Activated CD8-positive, alpha-beta T cell treated with anti-CD3 and anti-CD28 coated beads for 36 hours (primary cell): ENCODE measurements at regions not wholly inside any gene's neighbourhood (a gene's known extent, or its start where the extent isn't known, plus 50 kb on each side); places are given as distances from the start of the nearest gene placed in this dataset.

Experiments used
- ATAC-seq: fragments of 200-7000 bp; cut with Tn5 transposase; one replicate; pipeline ENCODE4 v1.10.0; 2021; ENCODE audit warnings: mild to moderate bottlenecking, moderate library complexity
- CTCF ChIA-PET: fragments of 350-600 bp; sonication (Branson Sonifier 250); formaldehyde crosslinking; loops from one replicate; lab custom pipeline; 2021; ENCODE audit warnings: antibody characterized with exemption; lab: Charles Lee
- POLR2A ChIA-PET: fragments of 350-600 bp; sonication (Branson Sonifier 250); formaldehyde crosslinking; loops from one replicate; lab custom pipeline; 2021; ENCODE audit warnings: antibody characterized with exemption; lab: Charles Lee
- DNase-seq: peaks from one replicate; pipeline ENCODE4 v3.0.0-alpha.2; 2020
- H3K27ac Mint-ChIP-seq: one replicate; pipeline ENCODE4 v1.8.0; 2021; ENCODE audit warnings: mild to moderate bottlenecking, mixed read lengths
- H3K27me3 Mint-ChIP-seq: one replicate; pipeline ENCODE4 v1.8.0; 2021; ENCODE audit warnings: mixed read lengths
- H3K36me3 Mint-ChIP-seq: one replicate; pipeline ENCODE4 v1.8.0; 2021; ENCODE audit warnings: low read depth, mixed read lengths
- H3K4me1 Mint-ChIP-seq: one replicate; pipeline ENCODE4 v1.8.0; 2021; ENCODE audit warnings: low read depth, mixed read lengths
- H3K4me3 Mint-ChIP-seq: one replicate; pipeline ENCODE4 v1.8.0; 2021; ENCODE audit warnings: mild to moderate bottlenecking, moderate library complexity, mixed read lengths
- H3K9me3 Mint-ChIP-seq: one replicate; pipeline ENCODE4 v1.8.0; 2021; ENCODE audit warnings: mixed read lengths
- CTCF ChIP-seq: fragments of 200-600 bp; IDR thresholded peaks from one replicate; pipeline ENCODE4 v1.8.0; 2022; ENCODE audit warnings: antibody characterized with exemption, mild to moderate bottlenecking
- intact Hi-C: fragments of 100-400 bp; cut with micrococcal nuclease; formaldehyde crosslinking; loops from one replicate; pipeline ENCODE4 v1.10.0; 2022

GRCh38 chr12:72793796-72794195, 521.6 kb downstream of the TRHDE start:
- H3K27ac Mint-ChIP-seq, result no peak overlapping the region
- no peaks in the 10 kb centered on the region for H3K4me1 Mint-ChIP-seq
- intact Hi-C loops, result no loop called here
- no peak overlapping the region for H3K4me3 Mint-ChIP-seq
- no peaks in the 10 kb centered on the region for H3K27me3 Mint-ChIP-seq
- CTCF ChIA-PET, result no interaction called here
- no peaks in the 10 kb centered on the region for H3K36me3 Mint-ChIP-seq
- POLR2A ChIA-PET, result no interaction called here
- no peak for DNase-seq
- no peak for ATAC-seq
- no peak for TF ChIP-seq CTCF
- peaks cover 8% of the 10 kb centered on the region for H3K9me3 Mint-ChIP-seq

GRCh38 chr12:72815421-72815820, 543.3 kb downstream of the TRHDE start:
- no peaks in the 10 kb centered on the region for H3K4me1 Mint-ChIP-seq
- no peaks in the 10 kb centered on the region for H3K36me3 Mint-ChIP-seq
- POLR2A ChIA-PET, result no interaction called here
- H3K27ac Mint-ChIP-seq, result no peak overlapping the region
- no peak for ATAC-seq
- no peak for DNase-seq
- no peak overlapping the region for H3K4me3 Mint-ChIP-seq
- CTCF ChIA-PET, result no interaction called here
- no peaks in the 10 kb centered on the region for H3K27me3 Mint-ChIP-seq
- H3K9me3 Mint-ChIP-seq, result peaks cover 10% of the 10 kb centered on the region
- TF ChIP-seq CTCF, result no peak
- intact Hi-C loops, result no loop called here

GRCh38 chr12:72828662-72829324, 556.6 kb downstream of the TRHDE start:
- no peak for ATAC-seq
- H3K27me3 Mint-ChIP-seq, result no peaks in the 10 kb centered on the region
- intact Hi-C loops, result no loop called here
- CTCF ChIA-PET, result no interaction called here
- no peak for TF ChIP-seq CTCF
- DNase-seq, result no peak
- no peak overlapping the region for H3K27ac Mint-ChIP-seq
- peaks cover 3% of the 10 kb centered on the region for H3K9me3 Mint-ChIP-seq
- H3K4me1 Mint-ChIP-seq, result no peaks in the 10 kb centered on the region
- H3K4me3 Mint-ChIP-seq, result no peak overlapping the region
- POLR2A ChIA-PET, result no interaction called here
- no peaks in the 10 kb centered on the region for H3K36me3 Mint-ChIP-seq

- H3K9me3 Mint-ChIP-seq, result peaks cover 1% of the 10 kb centered on the region
- H3K27me3 Mint-ChIP-seq, result no peaks in the 10 kb centered on the region
- CTCF ChIA-PET, result no interaction called here
- H3K4me3 Mint-ChIP-seq, result no peak overlapping the region
- H3K4me1 Mint-ChIP-seq, result no peaks in the 10 kb centered on the region
- no peak for DNase-seq
- no peak for ATAC-seq
- H3K27ac Mint-ChIP-seq, result no peak overlapping the region
- POLR2A ChIA-PET, result no interaction called here
- no peak for TF ChIP-seq CTCF
- no peaks in the 10 kb centered on the region for H3K36me3 Mint-ChIP-seq
- intact Hi-C loops, result no loop called here
Measured at GRCh38 chr12:72829838-72830237, 557.7 kb downstream of the TRHDE start.

- DNase-seq (no peak), ATAC-seq (no peak)
- Mint-ChIP-seq H3K27ac (no peak overlapping the region), H3K9me3 (peaks cover 1% of the 10 kb centered on the region), H3K4me3 (no peak overlapping the region), H3K36me3 (no peaks in the 10 kb centered on the region), H3K27me3 (no peaks in the 10 kb centered on the region), H3K4me1 (no peaks in the 10 kb centered on the region)
- POLR2A ChIA-PET, result no interaction called here
- CTCF ChIA-PET, result no interaction called here
- intact Hi-C loops, result no loop called here
- no peak for TF ChIP-seq CTCF
Measured at GRCh38 chr12:72832024-72832423, 559.9 kb downstream of the TRHDE start.
